Testis (tissue), 2 donors: ENCODE measurements at regions not wholly inside any gene's neighbourhood (a gene's known extent, or its start where the extent isn't known, plus 50 kb on each side); places are given as distances from the start of the nearest gene placed in this dataset.

Experiments
- POLR2A ChIP-seq: fragments of 450-650 bp; IDR thresholded peaks from one replicate; pipeline ENCODE4 v1.6.1; 2017; ENCODE audit warnings: antibody characterized with exemption, mild to moderate bottlenecking, moderate library complexity
- TF ChIP-seq, protein P1 (sequence below), 3 experiments: fragments of 450-650 bp in 2 of 3; fragments of 200-600 bp in 1 of 3; sonication (generic) in 1 of 3; IDR thresholded peaks; one replicate each; pipeline ENCODE4 v1.5.1; 2016 to 2019; ENCODE audit warnings: antibody characterized with exemption in 3 of 3, mild to moderate bottlenecking in 2 of 3, moderate library complexity in 1 of 3

DNA sequence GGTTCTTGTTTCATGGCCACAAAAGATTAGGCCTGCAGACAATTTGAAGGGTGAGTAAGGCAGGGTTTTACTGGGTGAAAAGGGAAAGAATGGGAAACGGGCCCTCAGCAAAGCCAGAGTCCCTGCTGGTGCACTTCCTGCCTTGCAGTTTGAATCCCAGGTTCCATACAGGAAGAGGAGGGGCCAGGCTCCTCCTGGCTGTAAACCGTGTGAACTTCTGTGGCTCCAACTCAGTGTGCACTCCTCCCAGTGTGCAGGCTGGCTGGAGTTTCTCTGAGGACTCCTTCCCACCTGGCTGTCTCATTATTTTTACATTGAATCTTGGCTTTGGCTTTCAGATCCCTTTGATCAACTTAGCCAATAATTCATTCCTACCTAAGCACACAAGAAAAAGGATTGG is 367.1 kb upstream of the KLF4 start:
- TF ChIP-seq, protein P1, sequence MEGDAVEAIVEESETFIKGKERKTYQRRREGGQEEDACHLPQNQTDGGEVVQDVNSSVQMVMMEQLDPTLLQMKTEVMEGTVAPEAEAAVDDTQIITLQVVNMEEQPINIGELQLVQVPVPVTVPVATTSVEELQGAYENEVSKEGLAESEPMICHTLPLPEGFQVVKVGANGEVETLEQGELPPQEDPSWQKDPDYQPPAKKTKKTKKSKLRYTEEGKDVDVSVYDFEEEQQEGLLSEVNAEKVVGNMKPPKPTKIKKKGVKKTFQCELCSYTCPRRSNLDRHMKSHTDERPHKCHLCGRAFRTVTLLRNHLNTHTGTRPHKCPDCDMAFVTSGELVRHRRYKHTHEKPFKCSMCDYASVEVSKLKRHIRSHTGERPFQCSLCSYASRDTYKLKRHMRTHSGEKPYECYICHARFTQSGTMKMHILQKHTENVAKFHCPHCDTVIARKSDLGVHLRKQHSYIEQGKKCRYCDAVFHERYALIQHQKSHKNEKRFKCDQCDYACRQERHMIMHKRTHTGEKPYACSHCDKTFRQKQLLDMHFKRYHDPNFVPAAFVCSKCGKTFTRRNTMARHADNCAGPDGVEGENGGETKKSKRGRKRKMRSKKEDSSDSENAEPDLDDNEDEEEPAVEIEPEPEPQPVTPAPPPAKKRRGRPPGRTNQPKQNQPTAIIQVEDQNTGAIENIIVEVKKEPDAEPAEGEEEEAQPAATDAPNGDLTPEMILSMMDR (IDR thresholded peaks at IDR 0.05): no peak
- no peak for TF ChIP-seq POLR2A
